NT2/D1 (cell line): ENCODE measurements at regions not wholly inside any gene's neighbourhood (a gene's known extent, or its start where the extent isn't known, plus 50 kb on each side); places are given as distances from the start of the nearest gene placed in this dataset.

Source experiments
- SUZ12 ChIP-seq: IDR thresholded peaks from 2 replicates; pipeline ENCODE4 v1.6.1; 2011; ENCODE audit not compliant: insufficient read length, insufficient read depth; ENCODE audit errors: extremely low read depth
- YY1 ChIP-seq: IDR thresholded peaks from 2 replicates; pipeline ENCODE4 v1.6.1; 2011; ENCODE audit not compliant: insufficient read length, insufficient read depth
- ZNF274 ChIP-seq: IDR thresholded peaks from 2 replicates; pipeline ENCODE4 v1.6.1; 2011; ENCODE audit warnings: mild to moderate bottlenecking, low read depth, low read length

DNA sequence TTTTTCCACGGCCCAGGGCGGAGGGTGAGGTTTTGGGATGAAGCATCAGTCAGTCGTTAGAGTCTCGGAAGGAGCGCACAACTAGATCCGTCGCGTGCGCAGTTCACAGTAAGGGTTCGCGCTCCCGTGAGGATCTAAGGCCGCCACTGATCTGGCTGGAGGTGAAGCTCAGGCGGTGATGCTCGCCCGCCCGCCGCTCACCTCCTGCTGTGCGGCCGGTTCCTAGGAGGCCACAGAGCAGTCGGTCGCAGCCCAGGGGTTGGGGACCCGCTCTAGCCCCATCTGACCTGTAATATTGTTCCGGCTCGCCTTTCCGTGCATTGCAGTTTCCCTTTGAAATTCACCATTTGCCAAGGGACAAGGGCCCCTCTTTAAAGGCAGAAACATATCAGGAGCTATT is 244.7 kb downstream of the TFAP2C start:
- no peak for TF ChIP-seq ZNF274
- no peak for TF ChIP-seq YY1
- TF ChIP-seq SUZ12, result no peak
